Mesenchymal stem cell (in vitro differentiated cells and primary cell): ENCODE measurements at regions not wholly inside any gene's neighbourhood (a gene's known extent, or its start where the extent isn't known, plus 50 kb on each side); places are given as distances from the start of the nearest gene placed in this dataset.
A peak's percentile ranks its signal among the peaks of the same experiment; 100 is the strongest.

Experiments
- DNase-seq: peaks from one replicate; pipeline ENCODE4 v3.0.0-alpha.2; 2013
- H2AFZ ChIP-seq: one replicate; pipeline ENCODE4 v1.6.1; 2013; ENCODE audit warnings: low read depth, mild to moderate bottlenecking, control low read depth, inconsistent platforms, low read length, moderate library complexity
- H2AK5ac ChIP-seq: 2 replicates; pipeline ENCODE4 v1.6.1; 2013; ENCODE audit warnings: low read length, moderate library complexity, mild to moderate bottlenecking, inconsistent platforms; ENCODE audit not compliant: severe bottlenecking
- H2BK120ac ChIP-seq: one replicate; pipeline ENCODE4 v1.6.1; 2013; ENCODE audit warnings: low read depth, mild to moderate bottlenecking, inconsistent platforms, low read length, moderate library complexity
- H2BK12ac ChIP-seq, 2 experiments: one replicate each; pipeline ENCODE4 v1.6.1; 2013; ENCODE audit warnings: inconsistent platforms in 2 of 2, low read length in 2 of 2, mild to moderate bottlenecking in 2 of 2, moderate library complexity in 2 of 2, control low read depth in 1 of 2
- H2BK15ac ChIP-seq: one replicate; pipeline ENCODE4 v1.6.1; 2013; ENCODE audit warnings: mild to moderate bottlenecking, low read depth, inconsistent platforms; ENCODE audit not compliant: poor library complexity, severe bottlenecking
- H2BK5ac ChIP-seq: 2 replicates; pipeline ENCODE4 v1.6.1; 2013; ENCODE audit warnings: low read depth, mild to moderate bottlenecking, low read length, control low read depth, inconsistent platforms; ENCODE audit not compliant: poor library complexity, severe bottlenecking
- H3K14ac ChIP-seq, 2 experiments: one replicate each; pipeline ENCODE4 v1.6.1; 2013; ENCODE audit warnings: inconsistent platforms in 2 of 2, low read length in 2 of 2, control low read depth in 1 of 2, mild to moderate bottlenecking in 1 of 2, moderate library complexity in 1 of 2
- H3K18ac ChIP-seq, 2 experiments: one replicate each; pipeline ENCODE4 v1.6.1; 2013; ENCODE audit warnings: inconsistent platforms in 2 of 2, low read length in 2 of 2, control low read depth in 1 of 2, low read depth in 1 of 2, mild to moderate bottlenecking in 1 of 2
- H3K23ac ChIP-seq, 2 experiments: one replicate each; pipeline ENCODE4 v1.6.1; 2013; ENCODE audit warnings: inconsistent platforms in 2 of 2, low read length in 2 of 2, mild to moderate bottlenecking in 2 of 2, moderate library complexity in 2 of 2, control low read depth in 1 of 2
- H3K27ac ChIP-seq: 2 replicates; pipeline ENCODE4 v1.5.1; 2013; ENCODE audit warnings: mild to moderate bottlenecking, moderate library complexity, low read length, control low read depth, inconsistent platforms; ENCODE audit not compliant: poor library complexity, severe bottlenecking
- H3K27me3 ChIP-seq, 2 experiments: 2 replicates each; pipeline versions ENCODE4 v1.6.1 to v1.7.0; 2013; ENCODE audit warnings: low read length in 2 of 2, mild to moderate bottlenecking in 2 of 2, moderate library complexity in 2 of 2, control low read depth in 1 of 2, inconsistent platforms in 1 of 2; ENCODE audit not compliant: control insufficient read depth in 1 of 2, insufficient read depth in 1 of 2
- H3K36me3 ChIP-seq, 2 experiments: 2 replicates each; pipeline versions ENCODE4 v1.6.1 to v1.7.0; 2013; ENCODE audit warnings: low read length in 2 of 2, control low read depth in 1 of 2, inconsistent platforms in 1 of 2, low read depth in 1 of 2, mild to moderate bottlenecking in 1 of 2; ENCODE audit not compliant: insufficient read depth in 2 of 2, control insufficient read depth in 1 of 2
- H3K4ac ChIP-seq, 2 experiments: one replicate each; pipeline ENCODE4 v1.6.1; 2013; ENCODE audit warnings: inconsistent platforms in 2 of 2, low read length in 2 of 2, mild to moderate bottlenecking in 2 of 2, moderate library complexity in 2 of 2, control low read depth in 1 of 2, low read depth in 1 of 2
- H3K4me1 ChIP-seq: 2 replicates; pipeline ENCODE4 v1.6.1; 2013; ENCODE audit warnings: low read depth, low read length, control low read depth; ENCODE audit not compliant: control insufficient read depth, insufficient read depth
- H3K4me2 ChIP-seq: 2 replicates; pipeline ENCODE4 v1.6.1; 2013; ENCODE audit warnings: low read length, mild to moderate bottlenecking, inconsistent platforms; ENCODE audit not compliant: poor library complexity, severe bottlenecking
- H3K4me3 ChIP-seq, 2 experiments: 2 replicates each; pipeline versions ENCODE4 v1.5.1 to v1.7.0; 2013; ENCODE audit warnings: low read length in 2 of 2, mild to moderate bottlenecking in 2 of 2, control low read depth in 1 of 2, low read depth in 1 of 2; ENCODE audit not compliant: insufficient read depth in 1 of 2
- H3K79me1 ChIP-seq: replicated peaks from 2 replicates; pipeline ENCODE4 v1.6.1; 2013; ENCODE audit warnings: mild to moderate bottlenecking, control low read depth, low read length, inconsistent platforms; ENCODE audit not compliant: poor library complexity, severe bottlenecking
- H3K9ac ChIP-seq: 2 replicates; pipeline ENCODE4 v1.7.0; 2013; ENCODE audit warnings: mild to moderate bottlenecking, low read length, moderate library complexity
- H3K9me3 ChIP-seq: 2 replicates; pipeline ENCODE4 v1.7.0; 2013; ENCODE audit warnings: mild to moderate bottlenecking, low read length; ENCODE audit not compliant: control insufficient read depth
- H4K8ac ChIP-seq: one replicate; pipeline ENCODE4 v1.6.1; 2013; ENCODE audit warnings: inconsistent platforms, mild to moderate bottlenecking, low read length, moderate library complexity
- H4K91ac ChIP-seq: one replicate; pipeline ENCODE4 v1.6.1; 2013; ENCODE audit warnings: mild to moderate bottlenecking, low read length, inconsistent platforms
- WGBS: methylation state at CpG from one replicate; pipeline ENCODE4 v1.1.7; 2013; ENCODE audit warnings: mixed read lengths; 5-methylcytosine and 5-hydroxymethylcytosine counted together

DNA sequence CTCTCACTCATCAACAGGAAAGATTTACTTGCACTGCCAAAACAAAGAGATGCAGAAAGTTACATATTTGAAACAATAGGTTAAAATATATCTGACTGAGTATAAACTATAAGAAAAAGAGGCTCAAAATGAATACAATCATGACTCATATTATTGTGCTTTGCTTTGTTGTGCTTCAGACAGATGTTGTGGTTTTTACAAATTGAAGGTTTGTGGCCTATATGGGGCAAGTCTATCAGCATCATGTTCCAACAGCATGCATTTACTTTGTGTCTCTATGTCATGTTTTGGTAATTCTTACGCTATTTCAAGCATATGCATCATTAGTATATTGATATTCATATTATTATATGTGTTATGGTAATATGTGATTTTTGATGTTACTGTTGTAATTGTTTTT, 330.0 kb downstream of the PRR16 start:
- H3K36me3 ChIP-seq = no peaks in the 10 kb centered on the region
- WGBS = no CpG with 5 or more reads among the region's 1 CpG

GRCh38 chr5:120803282-120803681, 339.2 kb downstream of the PRR16 start:
- H2BK12ac ChIP-seq = no peak overlapping the region
- no peak overlapping the region for H4K8ac ChIP-seq
- H3K9me3 ChIP-seq = no peaks in the 10 kb centered on the region
- H2AFZ ChIP-seq = no peak overlapping the region
- no peak overlapping the region for H3K18ac ChIP-seq
- H2AK5ac ChIP-seq = no peak overlapping the region
- peak overlapping the region in 1 of 2 experiments; percentile 13 for H3K4me3 ChIP-seq
- no peaks in the 10 kb centered on the region for H3K79me1 ChIP-seq
- H3K27ac ChIP-seq = no peak overlapping the region
- peak overlapping the region; percentile 64 for H3K9ac ChIP-seq
- H3K4me2 ChIP-seq = no peak overlapping the region
- H3K14ac ChIP-seq = no peak overlapping the region
- H3K36me3 ChIP-seq = no peaks in the 10 kb centered on the region
- no peak overlapping the region for H2BK15ac ChIP-seq
- no peaks in the 10 kb centered on the region for H3K4me1 ChIP-seq
- no CpG with 5 or more reads among the region's 1 CpG for WGBS
- H4K91ac ChIP-seq = no peak overlapping the region
- no peak overlapping the region for H3K4ac ChIP-seq
- H2BK5ac ChIP-seq = no peak overlapping the region
- H2BK120ac ChIP-seq = no peak overlapping the region
- DNase-seq = peak; percentile 30
- no peak overlapping the region for H3K23ac ChIP-seq
- no peaks in the 10 kb centered on the region for H3K27me3 ChIP-seq

More for the DNA sequence above, 330.0 kb downstream of the PRR16 start:
- Histone ChIP-seq H3K9me3 (no peaks in the 10 kb centered on the region), H2AFZ (no peak overlapping the region), H3K4me2 (no peak overlapping the region), H2AK5ac (no peak overlapping the region), H3K14ac (no peak overlapping the region), H3K18ac (no peak overlapping the region), H2BK15ac (no peak overlapping the region), H4K8ac (no peak overlapping the region), H3K23ac (no peak overlapping the region), H3K4me3 (no peak overlapping the region), H3K27ac (no peak overlapping the region), H3K4me1 (no peaks in the 10 kb centered on the region), H4K91ac (no peak overlapping the region), H3K79me1 (no peaks in the 10 kb centered on the region), H2BK12ac (no peak overlapping the region), H3K9ac (no peak overlapping the region), H3K27me3 (no peaks in the 10 kb centered on the region), H2BK5ac (no peak overlapping the region), H2BK120ac (no peak overlapping the region), H3K4ac (no peak overlapping the region)
- DNase-seq = no peak

DNA sequence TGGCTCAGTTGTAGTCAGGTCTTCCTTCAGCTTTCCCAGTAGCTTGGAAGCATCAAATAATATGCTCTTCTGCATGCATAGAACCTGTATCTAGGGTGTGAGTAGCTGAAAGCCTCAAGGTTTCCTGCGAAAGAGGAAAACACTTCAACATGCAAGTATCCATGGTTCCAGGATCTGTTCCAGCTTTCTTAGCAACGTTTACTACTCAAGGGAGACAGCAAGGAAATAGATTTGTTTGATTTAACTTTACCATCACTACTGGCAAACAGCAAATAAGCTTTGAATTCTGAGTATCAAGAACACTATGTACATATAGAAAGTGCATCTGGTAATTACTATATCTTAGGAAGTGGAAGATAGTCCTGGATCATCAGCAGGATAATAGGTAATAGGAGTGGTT, 341.0 kb downstream of the PRR16 start:
- Histone ChIP-seq H4K91ac (no peak overlapping the region), H3K4me3 (no peak overlapping the region), H2AFZ (no peak overlapping the region), H3K9ac (no peak overlapping the region), H3K4me1 (no peaks in the 10 kb centered on the region), H3K23ac (peak overlapping the region in 1 of 2 experiments; percentile 50), H3K4ac (no peak overlapping the region), H2BK5ac (no peak overlapping the region), H3K14ac (no peak overlapping the region), H2BK12ac (no peak overlapping the region), H2BK120ac (no peak overlapping the region), H3K9me3 (no peaks in the 10 kb centered on the region), H2BK15ac (no peak overlapping the region), H3K27ac (no peak overlapping the region), H3K4me2 (no peak overlapping the region), H3K18ac (no peak overlapping the region), H3K27me3 (no peaks in the 10 kb centered on the region), H3K79me1 (no peaks in the 10 kb centered on the region), H4K8ac (no peak overlapping the region), H3K36me3 (no peaks in the 10 kb centered on the region), H2AK5ac (no peak overlapping the region)
- 65% methylated on average over 2 of the region's 2 CpGs for WGBS
- no peak for DNase-seq

- Histone ChIP-seq H2BK12ac (no peak overlapping the region), H3K4ac (no peak overlapping the region), H3K36me3 (no peaks in the 10 kb centered on the region), H3K27ac (no peak overlapping the region), H2AFZ (no peak overlapping the region), H3K9ac (no peak overlapping the region), H2BK5ac (no peak overlapping the region), H3K4me1 (no peaks in the 10 kb centered on the region), H2BK15ac (no peak overlapping the region), H3K9me3 (no peaks in the 10 kb centered on the region), H3K4me2 (no peak overlapping the region), H3K14ac (no peak overlapping the region), H3K79me1 (no peaks in the 10 kb centered on the region), H2AK5ac (no peak overlapping the region), H4K91ac (no peak overlapping the region), H3K23ac (no peak overlapping the region), H3K4me3 (no peak overlapping the region), H3K27me3 (no peaks in the 10 kb centered on the region), H2BK120ac (no peak overlapping the region), H3K18ac (no peak overlapping the region), H4K8ac (no peak overlapping the region)
- DNase-seq = peak; percentile 13
- WGBS = 100% methylated on average over 2 of the region's 2 CpGs
Measured at GRCh38 chr5:120806202-120806601, 342.1 kb downstream of the PRR16 start.
